WTC11 (cell line): ENCODE measurements at regions not wholly inside any gene's neighbourhood (a gene's known extent, or its start where the extent isn't known, plus 50 kb on each side); places are given as distances from the start of the nearest gene placed in this dataset.

Experiments used
- FOXJ3 ChIP-seq: sonication (generic); formaldehyde crosslinking; IDR thresholded peaks from 2 replicates; pipeline ENCODE4 v1.9.0; 2021; ENCODE audit warnings: missing genetic modification reagents, mild to moderate bottlenecking, borderline replicate concordance
- PREB ChIP-seq: sonication (generic); formaldehyde crosslinking; IDR thresholded peaks from 2 replicates; pipeline ENCODE4 v1.8.1; 2022; ENCODE audit warnings: mild to moderate bottlenecking, missing genetic modification reagents, moderate library complexity, borderline replicate concordance
- SMAD4 ChIP-seq: sonication (generic); formaldehyde crosslinking; IDR thresholded peaks from 2 replicates; pipeline ENCODE4 v1.8.0; 2022; ENCODE audit warnings: mild to moderate bottlenecking, missing genetic modification reagents
- SP1 ChIP-seq: sonication (generic); formaldehyde crosslinking; conservative IDR thresholded peaks from 2 replicates; pipeline ENCODE4 v1.8.1; 2022; ENCODE audit warnings: missing genetic modification reagents
- ZNF121 ChIP-seq: sonication (generic); formaldehyde crosslinking; IDR thresholded peaks from 2 replicates; pipeline ENCODE4 v1.8.0; 2023; ENCODE audit warnings: missing genetic modification reagents
- TF ChIP-seq, protein P1 (sequence below): fragments of 200-600 bp; IDR thresholded peaks from 2 replicates; pipeline ENCODE4 v1.8.0; 2022; ENCODE audit warnings: antibody characterized with exemption
- TF ChIP-seq, protein P2 (sequence below): sonication (generic); formaldehyde crosslinking; IDR thresholded peaks from 2 replicates; pipeline ENCODE4 v1.8.0; 2022; ENCODE audit warnings: missing genetic modification reagents
- TF ChIP-seq, protein P3 (sequence below): fragments of 250-450 bp; sonication (Bioruptor Pico); IDR thresholded peaks from 2 replicates; pipeline ENCODE4 v1.9.0; 2021; ENCODE audit warnings: mild to moderate bottlenecking, borderline replicate concordance

GRCh38 chr12:88693837-88694445, 113.7 kb upstream of the KITLG start:
- TF ChIP-seq, protein P1, sequence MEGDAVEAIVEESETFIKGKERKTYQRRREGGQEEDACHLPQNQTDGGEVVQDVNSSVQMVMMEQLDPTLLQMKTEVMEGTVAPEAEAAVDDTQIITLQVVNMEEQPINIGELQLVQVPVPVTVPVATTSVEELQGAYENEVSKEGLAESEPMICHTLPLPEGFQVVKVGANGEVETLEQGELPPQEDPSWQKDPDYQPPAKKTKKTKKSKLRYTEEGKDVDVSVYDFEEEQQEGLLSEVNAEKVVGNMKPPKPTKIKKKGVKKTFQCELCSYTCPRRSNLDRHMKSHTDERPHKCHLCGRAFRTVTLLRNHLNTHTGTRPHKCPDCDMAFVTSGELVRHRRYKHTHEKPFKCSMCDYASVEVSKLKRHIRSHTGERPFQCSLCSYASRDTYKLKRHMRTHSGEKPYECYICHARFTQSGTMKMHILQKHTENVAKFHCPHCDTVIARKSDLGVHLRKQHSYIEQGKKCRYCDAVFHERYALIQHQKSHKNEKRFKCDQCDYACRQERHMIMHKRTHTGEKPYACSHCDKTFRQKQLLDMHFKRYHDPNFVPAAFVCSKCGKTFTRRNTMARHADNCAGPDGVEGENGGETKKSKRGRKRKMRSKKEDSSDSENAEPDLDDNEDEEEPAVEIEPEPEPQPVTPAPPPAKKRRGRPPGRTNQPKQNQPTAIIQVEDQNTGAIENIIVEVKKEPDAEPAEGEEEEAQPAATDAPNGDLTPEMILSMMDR: no peak
- TF ChIP-seq ZNF121 (no peak), FOXJ3 (CRISPR knock-in tag) (no peak), SP1 (CRISPR knock-in tag) (no peak), PREB (CRISPR knock-in tag) (no peak), SMAD4 (CRISPR knock-in tag) (no peak)
- TF ChIP-seq, protein P2, sequence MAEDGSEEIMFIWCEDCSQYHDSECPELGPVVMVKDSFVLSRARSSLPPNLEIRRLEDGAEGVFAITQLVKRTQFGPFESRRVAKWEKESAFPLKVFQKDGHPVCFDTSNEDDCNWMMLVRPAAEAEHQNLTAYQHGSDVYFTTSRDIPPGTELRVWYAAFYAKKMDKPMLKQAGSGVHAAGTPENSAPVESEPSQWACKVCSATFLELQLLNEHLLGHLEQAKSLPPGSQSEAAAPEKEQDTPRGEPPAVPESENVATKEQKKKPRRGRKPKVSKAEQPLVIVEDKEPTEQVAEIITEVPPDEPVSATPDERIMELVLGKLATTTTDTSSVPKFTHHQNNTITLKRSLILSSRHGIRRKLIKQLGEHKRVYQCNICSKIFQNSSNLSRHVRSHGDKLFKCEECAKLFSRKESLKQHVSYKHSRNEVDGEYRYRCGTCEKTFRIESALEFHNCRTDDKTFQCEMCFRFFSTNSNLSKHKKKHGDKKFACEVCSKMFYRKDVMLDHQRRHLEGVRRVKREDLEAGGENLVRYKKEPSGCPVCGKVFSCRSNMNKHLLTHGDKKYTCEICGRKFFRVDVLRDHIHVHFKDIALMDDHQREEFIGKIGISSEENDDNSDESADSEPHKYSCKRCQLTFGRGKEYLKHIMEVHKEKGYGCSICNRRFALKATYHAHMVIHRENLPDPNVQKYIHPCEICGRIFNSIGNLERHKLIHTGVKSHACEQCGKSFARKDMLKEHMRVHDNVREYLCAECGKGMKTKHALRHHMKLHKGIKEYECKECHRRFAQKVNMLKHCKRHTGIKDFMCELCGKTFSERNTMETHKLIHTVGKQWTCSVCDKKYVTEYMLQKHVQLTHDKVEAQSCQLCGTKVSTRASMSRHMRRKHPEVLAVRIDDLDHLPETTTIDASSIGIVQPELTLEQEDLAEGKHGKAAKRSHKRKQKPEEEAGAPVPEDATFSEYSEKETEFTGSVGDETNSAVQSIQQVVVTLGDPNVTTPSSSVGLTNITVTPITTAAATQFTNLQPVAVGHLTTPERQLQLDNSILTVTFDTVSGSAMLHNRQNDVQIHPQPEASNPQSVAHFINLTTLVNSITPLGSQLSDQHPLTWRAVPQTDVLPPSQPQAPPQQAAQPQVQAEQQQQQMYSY (CRISPR knock-in tag): no peak
- TF ChIP-seq, protein P3, sequence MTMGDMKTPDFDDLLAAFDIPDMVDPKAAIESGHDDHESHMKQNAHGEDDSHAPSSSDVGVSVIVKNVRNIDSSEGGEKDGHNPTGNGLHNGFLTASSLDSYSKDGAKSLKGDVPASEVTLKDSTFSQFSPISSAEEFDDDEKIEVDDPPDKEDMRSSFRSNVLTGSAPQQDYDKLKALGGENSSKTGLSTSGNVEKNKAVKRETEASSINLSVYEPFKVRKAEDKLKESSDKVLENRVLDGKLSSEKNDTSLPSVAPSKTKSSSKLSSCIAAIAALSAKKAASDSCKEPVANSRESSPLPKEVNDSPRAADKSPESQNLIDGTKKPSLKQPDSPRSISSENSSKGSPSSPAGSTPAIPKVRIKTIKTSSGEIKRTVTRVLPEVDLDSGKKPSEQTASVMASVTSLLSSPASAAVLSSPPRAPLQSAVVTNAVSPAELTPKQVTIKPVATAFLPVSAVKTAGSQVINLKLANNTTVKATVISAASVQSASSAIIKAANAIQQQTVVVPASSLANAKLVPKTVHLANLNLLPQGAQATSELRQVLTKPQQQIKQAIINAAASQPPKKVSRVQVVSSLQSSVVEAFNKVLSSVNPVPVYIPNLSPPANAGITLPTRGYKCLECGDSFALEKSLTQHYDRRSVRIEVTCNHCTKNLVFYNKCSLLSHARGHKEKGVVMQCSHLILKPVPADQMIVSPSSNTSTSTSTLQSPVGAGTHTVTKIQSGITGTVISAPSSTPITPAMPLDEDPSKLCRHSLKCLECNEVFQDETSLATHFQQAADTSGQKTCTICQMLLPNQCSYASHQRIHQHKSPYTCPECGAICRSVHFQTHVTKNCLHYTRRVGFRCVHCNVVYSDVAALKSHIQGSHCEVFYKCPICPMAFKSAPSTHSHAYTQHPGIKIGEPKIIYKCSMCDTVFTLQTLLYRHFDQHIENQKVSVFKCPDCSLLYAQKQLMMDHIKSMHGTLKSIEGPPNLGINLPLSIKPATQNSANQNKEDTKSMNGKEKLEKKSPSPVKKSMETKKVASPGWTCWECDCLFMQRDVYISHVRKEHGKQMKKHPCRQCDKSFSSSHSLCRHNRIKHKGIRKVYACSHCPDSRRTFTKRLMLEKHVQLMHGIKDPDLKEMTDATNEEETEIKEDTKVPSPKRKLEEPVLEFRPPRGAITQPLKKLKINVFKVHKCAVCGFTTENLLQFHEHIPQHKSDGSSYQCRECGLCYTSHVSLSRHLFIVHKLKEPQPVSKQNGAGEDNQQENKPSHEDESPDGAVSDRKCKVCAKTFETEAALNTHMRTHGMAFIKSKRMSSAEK (CRISPR knock-in tag): no peak
